Tongue (tissue), 1 donor: ENCODE measurements at regions not wholly inside any gene's neighbourhood (a gene's known extent, or its start where the extent isn't known, plus 50 kb on each side); places are given as distances from the start of the nearest gene placed in this dataset.
"Not testable (repeated sequence)": the region's sequence is repeated elsewhere in the genome, so short reads cannot be mapped to it uniquely, and the experiment has no call there.

Source experiments
- DNase-seq: peaks from one replicate; pipeline ENCODE4 v3.0.0-alpha.2; 2015

GRCh38 chr22:49658902-49659280, 168.8 kb downstream of the BRD1 start:
- peak; percentile 13 for DNase-seq

- DNase-seq = no peak
Measured at GRCh38 chr22:49657974-49658590, 169.6 kb downstream of the BRD1 start.

- no peak for DNase-seq
Measured at GRCh38 chr22:49657275-49657973, 170.2 kb downstream of the BRD1 start.

GRCh38 chr22:49656883-49657274, 170.8 kb downstream of the BRD1 start:
- not testable (repeated sequence) for DNase-seq

- DNase-seq = no peak
Measured at GRCh38 chr22:49656291-49656851, 171.3 kb downstream of the BRD1 start.

GRCh38 chr22:49655168-49655812, 172.4 kb downstream of the BRD1 start:
- no peak for DNase-seq

- DNase-seq = no peak
Measured at GRCh38 chr22:49650336-49651241, 177.1 kb downstream of the BRD1 start.

GRCh38 chr22:49649166-49650068, 178.3 kb downstream of the BRD1 start:
- DNase-seq = no peak

- no peak for DNase-seq
Measured at GRCh38 chr22:49648053-49648452, 179.6 kb downstream of the BRD1 start.

GRCh38 chr22:49647627-49648026, 180.0 kb downstream of the BRD1 start:
- DNase-seq = no peak

- no peak for DNase-seq
Measured at GRCh38 chr22:49646876-49647275, 180.8 kb downstream of the BRD1 start.

- DNase-seq = no peak
Measured at GRCh38 chr22:49645791-49646550, 181.7 kb downstream of the BRD1 start.

- DNase-seq = no peak
Measured at GRCh38 chr22:49645257-49645656, 182.4 kb downstream of the BRD1 start.

GRCh38 chr22:49643998-49644397, 183.7 kb downstream of the BRD1 start:
- DNase-seq = no peak

GRCh38 chr22:49643466-49643865, 184.2 kb downstream of the BRD1 start:
- no peak for DNase-seq

- DNase-seq = no peak
Measured at GRCh38 chr22:49642741-49643140, 184.9 kb downstream of the BRD1 start.

GRCh38 chr22:49642331-49642730, 185.3 kb downstream of the BRD1 start:
- DNase-seq = peak; percentile 4

- no peak for DNase-seq
Measured at GRCh38 chr22:49641770-49642313, 185.8 kb downstream of the BRD1 start.

- no peak for DNase-seq
Measured at GRCh38 chr22:49640366-49641095, 187.1 kb downstream of the BRD1 start.
